ENCODE measurements at regions not wholly inside any gene's neighbourhood (a gene's known extent, or its start where the extent isn't known, plus 50 kb on each side); places are given as distances from the start of the nearest gene placed in this dataset.

DNA sequence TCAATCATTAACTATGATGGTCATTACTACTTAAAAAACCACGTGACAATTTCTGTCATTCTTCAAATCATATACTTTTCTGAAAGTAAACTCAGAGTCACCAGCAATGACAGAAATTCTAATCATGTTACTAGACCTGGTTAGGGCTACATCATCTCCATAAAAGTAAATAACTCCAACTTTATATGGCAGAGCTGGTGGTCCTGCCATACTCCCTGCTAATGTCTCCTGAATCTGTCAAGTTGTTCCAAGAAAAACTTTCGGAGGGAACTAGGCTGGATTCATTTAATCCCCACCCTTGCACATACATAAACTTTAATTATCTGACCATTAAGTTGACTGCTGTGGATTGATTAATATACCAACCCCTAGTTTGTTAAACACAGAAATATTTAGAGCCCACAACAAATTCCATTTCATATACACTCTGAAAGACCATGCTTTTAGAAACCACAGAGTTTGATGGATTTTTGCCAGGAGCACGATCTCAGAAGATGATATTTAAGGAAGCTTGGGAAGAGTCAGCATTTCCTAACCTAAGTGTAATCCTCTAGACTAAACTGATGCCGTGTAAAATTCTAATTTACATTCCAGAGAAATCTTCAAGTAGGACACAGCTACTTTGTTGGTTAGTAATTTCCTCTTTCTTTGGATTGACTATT lies 577.0 kb downstream of the FAT4 start:
- no peak for DNase-seq (ENCODE audit: extremely low read depth, low read depth, low spot score)

DNA sequence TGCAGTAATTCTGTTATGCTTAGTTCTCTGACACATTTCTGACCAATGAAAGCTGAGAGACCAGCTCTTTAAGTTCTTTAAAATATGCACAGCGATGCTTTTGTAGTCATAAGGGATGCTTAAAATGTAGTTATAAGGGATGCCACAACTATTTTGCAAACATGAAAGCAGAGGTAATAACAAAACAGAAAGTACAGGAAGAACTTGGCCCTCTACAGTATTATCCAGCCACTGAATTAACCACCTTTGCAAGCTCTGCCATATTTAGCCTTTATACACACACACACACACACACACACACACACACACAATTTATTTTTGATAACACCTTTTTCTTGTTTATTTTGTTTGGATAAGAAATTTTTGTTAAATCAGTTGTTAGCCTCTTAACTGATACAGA lies 590.0 kb downstream of the FAT4 start:
- no peak for DNase-seq (ENCODE audit: extremely low read depth, low read depth, low spot score)

DNA sequence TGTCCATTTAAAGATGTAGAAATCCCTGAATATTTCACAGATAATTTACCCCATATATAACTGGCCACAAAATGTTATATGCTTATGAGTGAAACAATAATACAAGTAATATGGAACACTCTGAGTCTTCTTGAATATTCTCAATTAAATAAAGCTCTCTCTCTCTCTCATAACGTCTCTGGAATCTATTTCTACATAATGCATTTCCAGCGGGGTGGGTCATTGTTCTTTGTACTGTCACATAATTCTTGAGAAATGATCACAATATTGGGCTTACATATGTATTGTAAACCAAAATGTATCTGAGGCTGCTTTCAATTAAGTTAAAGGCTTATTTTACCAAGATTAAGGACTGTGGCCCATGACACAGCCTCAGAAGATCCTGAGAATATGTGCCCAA lies 596.3 kb downstream of the FAT4 start:
- no peak for DNase-seq (ENCODE audit: extremely low read depth, low read depth, low spot score)

DNA sequence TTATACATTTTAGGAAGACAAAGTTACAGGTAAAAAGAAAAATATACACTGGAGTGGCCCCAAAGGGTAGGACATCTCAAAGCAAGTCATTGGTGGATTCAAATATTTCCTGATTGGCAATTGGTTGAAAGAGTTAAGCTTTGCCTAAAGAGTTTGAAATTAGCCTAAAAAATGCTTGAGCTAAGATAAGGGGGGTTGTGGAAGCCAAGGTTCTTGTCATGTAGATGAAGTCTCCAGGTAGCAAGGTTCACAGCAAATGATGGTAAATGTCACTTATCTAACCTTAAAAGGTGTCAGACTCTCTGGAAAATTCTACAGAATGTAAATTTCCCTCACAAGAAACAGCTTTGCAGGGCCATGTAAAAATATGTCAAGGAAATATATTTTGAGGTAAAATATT lies 596.7 kb downstream of the FAT4 start:
- no peak for DNase-seq (ENCODE audit: extremely low read depth, low read depth, low spot score)

DNA sequence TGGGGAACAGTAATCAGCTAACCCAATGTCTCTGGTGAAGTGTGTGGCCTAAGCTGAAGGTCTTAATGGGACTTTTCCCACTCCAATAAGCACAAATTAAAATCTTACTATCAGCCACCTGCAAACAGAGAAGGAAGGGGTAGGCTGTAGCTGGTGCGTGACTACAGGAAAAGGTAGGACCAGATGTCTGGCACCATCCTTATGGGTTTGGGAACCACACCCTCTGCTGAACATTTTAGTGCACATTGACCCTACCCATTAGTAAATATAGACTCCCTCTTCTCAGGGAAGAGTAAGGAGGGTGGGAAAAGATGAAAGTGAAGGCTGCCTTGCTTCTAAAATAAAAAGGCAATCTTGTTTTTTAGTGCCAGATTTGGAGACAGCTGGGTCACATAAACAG lies 602.8 kb downstream of the FAT4 start:
- DNase-seq (ENCODE audit: extremely low read depth, low read depth, low spot score): no peak

DNA sequence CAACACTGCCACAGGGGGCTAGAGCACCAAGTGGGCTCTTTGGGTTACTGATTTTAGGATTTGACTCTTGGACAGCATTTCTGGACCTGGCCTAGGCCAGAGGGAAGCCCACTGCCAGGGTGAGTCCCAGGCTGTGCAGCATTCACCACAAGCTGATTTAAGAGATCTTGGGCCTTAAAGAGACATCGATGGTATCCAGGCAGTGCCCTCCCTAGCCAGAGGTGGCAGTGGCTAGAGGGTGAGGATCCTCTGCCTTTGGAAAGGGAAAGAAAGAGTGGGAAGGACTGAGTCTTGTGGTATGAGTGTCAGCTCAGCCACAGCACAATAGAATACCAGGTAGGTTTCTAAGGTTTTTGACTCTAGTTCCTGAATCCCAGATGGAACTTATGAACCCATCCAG lies 613.9 kb downstream of the FAT4 start:
- no peak for DNase-seq (ENCODE audit: extremely low read depth, low read depth, low spot score)

DNA sequence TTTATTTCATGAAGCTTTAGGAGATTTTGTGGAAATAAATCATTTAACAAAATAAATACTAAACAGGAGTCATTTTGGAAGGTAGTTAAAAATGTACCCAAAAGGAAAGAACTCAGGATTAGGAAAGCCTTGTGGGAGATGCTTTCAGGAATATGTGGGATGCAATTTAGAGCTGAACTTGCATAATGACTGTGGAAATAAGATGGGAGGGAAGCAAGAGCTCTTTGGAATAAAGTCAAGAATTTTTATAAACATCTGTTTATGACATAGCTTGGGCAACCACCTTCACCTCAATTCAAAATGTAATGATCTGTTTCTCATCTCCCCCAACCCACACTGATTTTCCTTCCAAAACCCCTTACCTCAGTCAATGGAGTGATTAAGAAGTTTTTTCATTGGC lies 623.8 kb downstream of the FAT4 start:
- no peak for DNase-seq (ENCODE audit: extremely low read depth, low read depth, low spot score)

DNA sequence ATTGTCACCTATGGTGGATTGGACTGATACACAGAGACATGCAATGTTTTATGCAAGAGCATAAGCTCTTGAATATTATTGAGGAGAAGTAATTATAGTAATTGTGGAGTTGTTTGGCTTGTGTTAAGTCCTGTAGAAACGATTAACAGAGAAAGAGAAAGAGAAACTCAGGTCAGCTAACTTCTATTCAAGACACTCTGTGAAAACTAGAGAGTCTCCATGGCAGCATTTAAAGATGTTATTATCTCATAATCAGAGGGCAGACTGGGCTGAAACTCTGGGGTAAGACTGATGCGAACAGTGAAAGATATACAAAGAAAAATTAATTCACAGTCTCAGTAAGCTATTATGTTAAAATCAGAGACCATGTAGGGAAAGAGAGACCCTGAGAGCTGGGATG lies 625.7 kb downstream of the FAT4 start:
- no peak for DNase-seq (ENCODE audit: extremely low read depth, low read depth, low spot score)

DNA sequence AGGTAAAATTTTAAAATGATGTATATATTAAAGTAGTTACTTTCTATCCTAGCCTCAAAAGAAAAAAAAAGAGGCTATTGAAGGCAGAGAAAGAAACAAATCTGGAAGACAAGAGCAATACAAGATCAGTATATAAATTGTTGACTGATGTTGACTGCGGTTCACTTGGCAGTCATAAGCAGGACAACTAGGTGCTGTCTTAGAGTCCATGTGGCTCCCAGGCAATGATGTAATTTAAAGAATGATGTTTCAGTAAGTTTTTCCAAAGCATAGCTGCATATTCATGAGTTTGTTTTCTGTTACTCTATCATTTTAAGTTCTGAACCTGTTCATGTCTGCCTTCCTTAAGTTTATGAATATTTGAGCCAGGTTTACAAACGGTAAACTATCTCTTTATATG lies 630.2 kb downstream of the FAT4 start:
- DNase-seq (ENCODE audit: extremely low read depth, low read depth, low spot score): no peak

DNA sequence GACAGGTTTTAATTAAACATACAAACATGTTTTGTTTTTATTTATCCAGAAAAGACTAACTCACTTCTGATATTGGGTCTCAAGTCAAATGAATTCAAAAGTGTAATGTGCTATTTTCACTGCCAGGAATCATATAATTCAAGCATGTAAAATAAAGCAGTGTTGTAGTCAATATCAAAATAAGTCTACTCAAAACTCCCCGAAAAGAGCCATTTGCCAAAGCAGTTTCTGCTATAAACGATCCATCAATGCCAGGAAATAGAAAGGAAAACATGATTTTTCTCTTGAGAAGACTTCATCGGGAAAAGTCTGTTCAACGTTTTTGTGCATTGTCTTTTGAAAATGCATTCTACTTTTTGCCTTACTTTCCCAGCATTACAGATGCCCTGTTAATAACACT lies 633.3 kb downstream of the FAT4 start:
- DNase-seq (ENCODE audit: extremely low read depth, low read depth, low spot score): no peak

DNA sequence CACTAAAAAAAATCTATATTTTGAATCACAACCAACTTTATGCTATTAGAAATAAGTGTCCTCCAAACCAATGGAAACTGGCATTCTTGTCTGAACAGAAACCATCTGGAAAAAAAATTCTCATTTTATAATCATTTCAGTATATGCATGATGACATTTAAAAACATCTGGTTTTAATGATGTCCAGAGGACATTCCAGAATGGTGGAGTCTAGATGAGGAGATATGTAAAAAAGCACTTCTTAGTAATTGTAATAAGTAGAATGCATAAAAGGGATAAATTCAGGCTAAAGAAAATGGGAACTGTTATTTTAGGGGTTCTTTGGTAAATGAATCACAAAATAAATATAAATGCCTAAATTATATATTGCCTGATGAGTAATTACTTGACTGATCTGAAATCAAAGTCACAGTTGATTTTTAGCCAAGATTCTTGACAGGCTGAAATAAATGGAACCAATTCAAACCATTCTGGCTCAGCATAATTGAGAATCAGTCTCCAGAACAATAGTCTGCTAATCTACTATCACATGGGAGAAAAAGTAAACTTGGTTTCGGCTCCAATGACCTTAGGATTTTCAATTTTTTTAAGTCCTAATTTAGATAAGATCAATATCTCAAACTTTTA lies 636.6 kb downstream of the FAT4 start:
- no peak for DNase-seq (ENCODE audit: extremely low read depth, low read depth, low spot score)

DNA sequence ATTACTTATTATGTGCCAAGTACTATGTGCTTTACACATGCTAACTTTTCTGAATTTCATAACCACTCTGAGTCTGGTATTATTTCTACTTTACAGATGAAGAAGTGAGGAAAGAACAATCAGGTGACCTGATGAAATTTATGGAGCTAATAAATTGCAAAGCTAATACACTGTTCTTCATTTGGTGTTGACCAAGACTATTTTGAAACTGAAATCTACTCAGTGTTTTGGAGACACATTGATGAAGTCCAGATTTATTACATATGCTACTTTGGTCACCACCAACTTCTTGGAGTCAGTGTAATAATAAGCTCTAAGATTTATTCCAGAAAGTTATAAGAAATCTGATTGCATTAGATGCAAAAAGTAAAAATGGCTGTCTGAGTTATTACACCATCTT lies 637.9 kb downstream of the FAT4 start:
- DNase-seq (ENCODE audit: extremely low read depth, low read depth, low spot score): no peak

DNA sequence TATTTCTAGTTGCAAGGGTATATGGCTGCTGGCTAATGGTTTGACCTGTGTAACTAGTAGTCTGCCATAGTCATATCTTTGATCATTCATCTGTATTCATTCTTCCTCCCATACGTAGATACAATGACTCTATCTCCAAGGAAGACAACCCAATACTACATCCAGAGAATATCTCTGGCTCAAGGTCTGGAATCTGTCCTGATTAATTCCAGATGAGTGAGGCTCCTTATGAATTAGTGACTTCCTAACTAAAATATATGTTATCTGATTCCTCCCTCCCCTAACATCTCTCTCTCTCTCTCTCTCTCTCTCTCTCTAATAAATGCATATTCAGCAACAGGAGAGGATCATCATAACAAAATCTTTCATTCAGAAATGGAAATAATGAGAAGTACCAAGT lies 641.5 kb downstream of the FAT4 start:
- DNase-seq (ENCODE audit: extremely low read depth, low read depth, low spot score): no peak

DNA sequence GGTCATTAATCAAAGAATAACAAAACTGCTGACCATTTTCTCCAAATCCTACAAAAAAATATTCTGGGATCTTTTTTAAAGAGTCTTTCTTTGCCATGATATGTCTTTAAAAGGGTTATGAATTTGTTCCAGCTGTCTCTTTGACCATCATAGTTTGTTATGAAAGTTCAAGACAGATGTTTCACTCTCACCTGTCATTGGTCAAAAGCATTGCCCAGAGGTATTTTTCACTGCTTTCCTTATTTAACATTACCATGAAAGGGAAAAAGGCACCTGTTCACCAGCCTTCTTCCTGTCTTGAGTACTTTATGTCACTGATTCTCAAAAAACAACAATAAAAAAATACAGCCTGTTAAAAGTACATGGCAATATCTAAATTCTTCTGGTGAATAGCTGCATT lies 643.8 kb downstream of the FAT4 start:
- no peak for DNase-seq (ENCODE audit: extremely low read depth, low read depth, low spot score)

DNA sequence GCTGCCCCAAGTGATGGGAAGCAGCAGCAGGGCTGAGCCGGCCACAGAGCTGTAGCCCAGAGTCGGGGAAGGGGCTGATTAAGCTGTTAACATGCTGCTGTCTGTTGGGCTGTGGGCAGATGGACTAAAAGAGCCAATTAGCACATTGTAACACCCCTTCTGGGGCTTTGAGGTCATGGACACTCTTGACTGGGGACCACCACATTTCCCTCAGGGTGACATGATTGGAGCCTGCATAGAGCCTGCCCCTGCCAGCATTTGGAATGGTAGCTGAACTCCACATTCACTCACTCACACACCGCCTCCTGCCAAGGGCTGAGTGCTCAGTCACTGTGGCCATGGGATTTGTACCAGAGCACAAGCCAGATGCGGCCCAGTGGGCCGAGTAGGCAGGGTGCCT lies 646.9 kb downstream of the FAT4 start:
- DNase-seq (ENCODE audit: extremely low read depth, low read depth, low spot score): no peak

DNA sequence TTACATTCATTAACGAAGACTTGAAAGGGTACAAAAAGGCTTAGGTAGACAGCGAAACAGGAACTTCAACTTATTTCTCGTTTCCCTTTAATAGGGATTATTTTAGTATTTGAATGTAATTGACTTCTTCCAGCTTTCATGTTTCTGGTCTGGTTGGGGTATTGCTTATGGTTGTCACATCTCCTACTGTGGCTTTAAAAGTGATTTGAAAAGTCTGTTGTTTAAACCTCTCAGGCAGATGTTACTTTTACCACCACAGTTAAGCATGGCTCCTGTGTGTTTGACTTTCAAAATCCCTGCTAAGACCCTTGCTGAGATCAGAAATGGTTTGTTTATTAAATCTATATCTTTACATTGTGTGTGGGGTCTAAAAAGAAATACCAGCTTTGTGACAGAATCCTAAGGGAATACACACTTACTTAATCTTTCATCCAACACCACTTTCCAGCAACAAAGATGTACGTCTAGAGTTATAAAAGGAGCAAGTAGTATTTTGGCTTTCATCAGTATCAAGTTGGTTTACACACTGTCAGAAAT lies 661.2 kb downstream of the FAT4 start:
- no peak for DNase-seq (ENCODE audit: extremely low read depth, low read depth, low spot score)

DNA sequence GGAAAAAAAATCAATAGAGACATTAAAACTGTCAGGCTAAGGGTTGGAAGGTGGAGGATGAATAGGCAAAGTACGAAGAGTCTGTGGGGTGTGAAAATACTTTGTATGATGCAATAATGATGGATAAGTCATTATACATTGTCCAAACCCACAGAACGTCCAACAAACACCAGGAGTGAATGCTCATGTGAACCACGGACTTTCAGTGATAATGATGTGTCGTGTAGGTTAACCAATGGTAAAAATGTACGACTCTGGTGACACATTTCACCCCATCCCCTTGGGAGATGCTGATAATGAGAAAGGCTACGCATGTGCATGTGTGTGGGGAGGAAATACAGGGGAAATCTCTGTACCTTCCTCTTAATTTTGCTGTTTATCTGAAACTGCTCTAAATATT lies 665.2 kb downstream of the FAT4 start:
- no peak for DNase-seq (ENCODE audit: extremely low read depth, low read depth, low spot score)

DNA sequence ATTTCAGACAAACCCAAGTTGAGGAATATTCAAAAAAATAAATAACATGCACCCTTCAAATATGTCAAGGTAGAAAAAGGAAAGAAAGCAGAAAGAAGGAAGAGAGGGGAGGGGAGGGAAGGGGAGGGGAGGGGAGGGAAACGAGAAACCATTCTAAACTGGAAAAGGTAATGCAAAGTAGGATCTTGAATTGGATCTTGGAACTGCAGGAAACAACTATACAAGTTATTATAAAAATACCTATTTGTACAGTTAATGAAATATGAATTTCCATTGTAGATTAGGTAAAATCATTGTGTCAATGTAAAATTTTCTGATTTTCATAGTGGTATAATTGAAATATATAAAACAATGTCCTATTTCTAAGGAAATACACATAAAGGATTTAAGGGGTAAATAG lies 668.4 kb downstream of the FAT4 start:
- no peak for DNase-seq (ENCODE audit: extremely low read depth, low read depth, low spot score)

DNA sequence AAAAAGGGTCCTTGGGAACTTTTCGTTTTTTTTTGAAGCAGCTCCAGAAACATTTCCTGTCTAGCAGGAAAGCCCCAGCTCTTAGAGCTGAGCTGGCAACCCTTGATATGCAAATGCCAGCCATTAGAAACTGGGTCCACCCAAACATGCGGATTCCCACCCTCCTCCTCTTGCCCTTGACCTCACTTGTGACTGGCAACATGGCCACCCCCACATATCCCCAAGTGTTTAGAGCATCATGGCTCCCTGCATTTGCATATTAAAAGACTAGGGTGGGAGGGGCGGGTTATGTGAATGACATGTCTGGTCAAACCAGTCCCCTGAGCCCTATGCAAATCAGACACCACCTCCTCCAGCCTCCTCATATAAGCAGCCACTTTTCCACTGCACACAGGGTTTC lies 671.1 kb downstream of the FAT4 start:
- DNase-seq (ENCODE audit: extremely low read depth, low read depth, low spot score): no peak

DNA sequence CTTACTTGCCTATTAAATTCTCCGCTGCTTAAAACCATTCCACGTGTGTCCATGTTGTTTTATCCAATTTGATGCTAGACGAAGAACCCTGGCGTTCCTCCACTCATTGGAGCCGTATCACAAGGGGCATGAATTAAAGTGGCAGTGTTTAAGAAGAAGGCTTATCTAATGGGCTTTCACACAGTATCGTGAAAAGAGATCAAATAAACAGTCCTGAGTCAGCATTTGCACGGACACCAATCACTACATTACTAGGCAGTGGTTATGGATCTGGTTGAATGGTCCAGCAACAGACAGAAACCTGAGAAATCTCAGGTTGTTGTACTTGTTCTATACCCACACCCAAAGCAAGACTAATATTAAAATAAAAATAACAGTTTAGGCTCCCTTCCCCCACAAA lies 671.6 kb downstream of the FAT4 start:
- DNase-seq (ENCODE audit: extremely low read depth, low read depth, low spot score): no peak

DNA sequence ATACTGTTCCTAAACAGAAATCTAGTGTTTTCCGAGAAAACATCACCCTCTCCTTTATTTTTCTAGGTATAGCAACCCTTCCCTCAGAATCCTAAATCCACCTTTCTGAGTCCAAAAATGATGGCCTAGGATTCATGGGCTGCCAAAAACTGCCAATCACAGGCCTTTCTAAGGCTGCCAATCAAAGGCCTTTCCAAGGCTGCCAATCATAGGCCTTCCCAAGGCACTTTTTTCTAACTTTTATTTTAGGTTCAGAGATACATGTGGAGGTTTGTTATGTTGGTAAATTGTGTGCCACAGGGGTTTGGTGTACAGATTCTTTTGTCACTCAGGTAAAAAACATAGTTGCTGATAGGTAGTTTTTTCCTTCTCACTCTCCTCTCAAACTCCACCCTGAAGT lies 673.7 kb downstream of the FAT4 start:
- no peak for DNase-seq (ENCODE audit: extremely low read depth, low read depth, low spot score)

DNA sequence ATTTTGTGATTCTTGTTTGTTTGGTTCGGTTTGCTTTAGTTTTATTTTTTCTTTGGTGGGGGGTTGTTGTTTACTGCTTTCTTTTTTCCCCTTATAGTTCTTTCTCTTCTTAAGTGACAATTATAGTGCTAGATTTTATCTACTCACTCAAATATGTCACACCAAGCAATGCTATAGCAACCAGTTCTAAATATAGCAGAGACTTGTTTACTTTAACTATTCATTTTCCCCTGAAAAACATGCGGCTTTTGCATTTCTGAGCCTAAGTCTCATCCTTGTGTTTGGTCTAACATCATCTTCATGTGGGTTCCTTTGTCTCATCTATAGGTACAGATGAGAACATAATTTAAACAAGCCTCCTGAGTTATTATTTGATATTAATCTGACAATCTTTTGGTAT lies 676.6 kb downstream of the FAT4 start:
- no peak for DNase-seq (ENCODE audit: extremely low read depth, low read depth, low spot score)

DNA sequence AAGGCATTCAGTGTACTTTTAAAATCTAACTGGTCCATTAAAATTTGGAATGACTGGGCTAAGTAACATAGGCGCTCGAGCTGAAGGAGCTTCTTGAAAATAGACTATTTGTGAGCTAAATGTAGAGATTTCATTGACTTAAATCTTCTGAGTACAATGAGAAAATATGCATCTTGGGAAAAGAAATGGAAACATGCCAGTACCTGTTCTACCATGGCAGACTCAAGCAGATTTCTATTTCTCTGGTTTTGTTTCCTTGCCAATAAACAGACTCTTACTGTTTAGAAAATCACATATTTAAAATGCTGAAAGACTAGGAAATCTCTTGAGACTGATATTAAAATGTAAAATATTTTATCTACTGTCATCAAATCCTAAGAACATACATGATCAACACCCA lies 678.1 kb downstream of the FAT4 start:
- DNase-seq (ENCODE audit: extremely low read depth, low read depth, low spot score): no peak
